SK-N-SH (cell line): ENCODE measurements at regions not wholly inside any gene's neighbourhood (a gene's known extent, or its start where the extent isn't known, plus 50 kb on each side); places are given as distances from the start of the nearest gene placed in this dataset.

Source experiments
- CTCF ChIP-seq: fragments of 200-600 bp; sonication (generic); IDR thresholded peaks from 2 replicates; pipeline ENCODE4 v1.6.1; 2017; ENCODE audit warnings: antibody characterized with exemption, mild to moderate bottlenecking, moderate library complexity
- ELF1 ChIP-seq: IDR thresholded peaks from 2 replicates; pipeline ENCODE4 v1.4.0; 2012
- EZH2phosphoT487 ChIP-seq: fragments of 200-600 bp; sonication (generic); IDR thresholded peaks from 2 replicates; pipeline ENCODE4 v1.6.1; 2017; ENCODE audit warnings: low read depth, mixed run types, mild to moderate bottlenecking, antibody characterized with exemption, moderate library complexity, borderline replicate concordance
- GABPA ChIP-seq: IDR thresholded peaks from 2 replicates; pipeline ENCODE4 v1.4.0; 2012; ENCODE audit warnings: low read depth, mild to moderate bottlenecking
- MXI1 ChIP-seq: IDR thresholded peaks from 2 replicates; pipeline ENCODE4 v1.6.1; 2012; ENCODE audit warnings: mild to moderate bottlenecking, low read depth, low read length, improper control_type of control experiment
- PBX3 ChIP-seq: IDR thresholded peaks from 2 replicates; pipeline ENCODE4; 2012
- RCOR1 ChIP-seq: fragments of 150-350 bp; IDR thresholded peaks from 2 replicates; pipeline ENCODE4 v1.6.1; 2017; ENCODE audit warnings: antibody characterized with exemption, low read length
- RXRA ChIP-seq: IDR thresholded peaks from 2 replicates; pipeline ENCODE4 v1.4.0; 2012; ENCODE audit warnings: low read depth, mild to moderate bottlenecking, borderline replicate concordance
- TAF1 ChIP-seq: IDR thresholded peaks from 2 replicates; pipeline ENCODE4 v1.6.1; 2012; ENCODE audit warnings: low read depth, mild to moderate bottlenecking, low read length, moderate library complexity, borderline replicate concordance
- TEAD4 ChIP-seq: IDR thresholded peaks from 2 replicates; pipeline ENCODE4 v1.4.0; 2012; ENCODE audit warnings: mild to moderate bottlenecking, borderline replicate concordance; ENCODE audit not compliant: insufficient read depth
- YY1 ChIP-seq: IDR thresholded peaks from 2 replicates; pipeline ENCODE4 v1.4.0; 2012; ENCODE audit warnings: low read depth, mild to moderate bottlenecking

- TF ChIP-seq EZH2phosphoT487 = no peak
- TF ChIP-seq TEAD4 = no peak
- TF ChIP-seq MXI1 = no peak
- no peak for TF ChIP-seq CTCF
- TF ChIP-seq GABPA = no peak
- TF ChIP-seq TAF1 = no peak
- TF ChIP-seq RXRA = no peak
- TF ChIP-seq YY1 = no peak
- no peak for TF ChIP-seq RCOR1
- TF ChIP-seq PBX3 = no peak
- TF ChIP-seq ELF1 = no peak
Measured at GRCh38 chr15:62618846-62619504, 423.6 kb upstream of the TPM1 start.
